HG02973 (cell line): ENCODE measurements at regions not wholly inside any gene's neighbourhood (a gene's known extent, or its start where the extent isn't known, plus 50 kb on each side); places are given as distances from the start of the nearest gene placed in this dataset.

Experiments
- ATAC-seq: cut with Tn5 transposase; IDR thresholded peaks from one replicate; pipeline ENCODE4 v1.9.1; 2021; ENCODE audit warnings: moderate library complexity; ENCODE audit not compliant: unreplicated experiment

- ATAC-seq: no peak
These were observed 350.1 kb upstream of the ATP2B1 start for GRCh38 chr12:90058704-90059103.

GRCh38 chr12:90055071-90055470 is 346.4 kb upstream of the ATP2B1 start:
- no peak for ATAC-seq

GRCh38 chr12:90048918-90049317 is 340.3 kb upstream of the ATP2B1 start:
- no peak for ATAC-seq

GRCh38 chr12:90045559-90045958 is 336.9 kb upstream of the ATP2B1 start:
- no peak for ATAC-seq

GRCh38 chr12:90044069-90044468 is 335.4 kb upstream of the ATP2B1 start:
- no peak for ATAC-seq

GRCh38 chr12:90042920-90043641 is 334.4 kb upstream of the ATP2B1 start:
- no peak for ATAC-seq

GRCh38 chr12:90038289-90038688 is 329.7 kb upstream of the ATP2B1 start:
- no peak for ATAC-seq

GRCh38 chr12:90037740-90038139 is 329.1 kb upstream of the ATP2B1 start:
- no peak for ATAC-seq

GRCh38 chr12:90036637-90037036 is 328.0 kb upstream of the ATP2B1 start:
- no peak for ATAC-seq

GRCh38 chr12:90030726-90031125 is 322.1 kb upstream of the ATP2B1 start:
- no peak for ATAC-seq

GRCh38 chr12:90029317-90029716 is 320.7 kb upstream of the ATP2B1 start:
- no peak for ATAC-seq

- ATAC-seq: no peak
These were observed 320.0 kb upstream of the ATP2B1 start for GRCh38 chr12:90028635-90029051.

- no peak for ATAC-seq
These were observed 319.4 kb upstream of the ATP2B1 start for GRCh38 chr12:90027889-90028634.

- ATAC-seq: no peak
These were observed 318.4 kb upstream of the ATP2B1 start for GRCh38 chr12:90027041-90027440.

GRCh38 chr12:90026516-90026915 is 317.9 kb upstream of the ATP2B1 start:
- no peak for ATAC-seq

GRCh38 chr12:90024262-90024661 is 315.6 kb upstream of the ATP2B1 start:
- no peak for ATAC-seq

GRCh38 chr12:90023207-90023900 is 314.7 kb upstream of the ATP2B1 start:
- ATAC-seq: no peak

GRCh38 chr12:90021795-90022440 is 313.3 kb upstream of the ATP2B1 start:
- ATAC-seq: no peak

- no peak for ATAC-seq
These were observed 312.2 kb upstream of the ATP2B1 start for GRCh38 chr12:90020881-90021280.

GRCh38 chr12:90020436-90020835 is 311.8 kb upstream of the ATP2B1 start:
- ATAC-seq: no peak

GRCh38 chr12:90020014-90020413 is 311.4 kb upstream of the ATP2B1 start:
- ATAC-seq: no peak
